ENCODE measurements at regions not wholly inside any gene's neighbourhood (a gene's known extent, or its start where the extent isn't known, plus 50 kb on each side); places are given as distances from the start of the nearest gene placed in this dataset.

DNA sequence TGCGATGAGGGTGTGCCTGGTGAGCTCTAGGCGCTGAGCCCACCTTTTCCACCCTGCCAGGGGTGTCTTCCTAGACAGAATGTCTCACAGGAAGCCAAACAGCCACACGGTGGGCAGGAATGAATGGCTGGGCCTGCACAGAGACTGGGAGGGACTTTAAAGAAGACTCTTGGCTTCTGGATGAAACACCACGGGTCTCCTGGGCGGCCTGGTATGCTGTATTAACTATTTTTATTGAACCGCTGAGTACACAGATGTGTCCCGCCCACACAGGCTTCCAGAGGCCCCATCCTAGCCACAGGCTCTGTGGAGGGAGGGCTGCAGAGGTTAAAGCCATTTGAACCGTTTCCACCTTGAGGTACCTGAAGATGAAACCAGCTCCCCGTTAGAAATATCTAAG is 115.2 kb upstream of the CXCL14 start:
- no peak overlapping the region for H3K4me3 ChIP-seq (ENCODE audit: insufficient read length, low read depth)
- H3K9me3 ChIP-seq (ENCODE audit: insufficient read depth, low read length) = no peaks in the 10 kb centered on the region
- H3K4me1 ChIP-seq (ENCODE audit: insufficient read depth, insufficient read length) = no peaks in the 10 kb centered on the region
- no peak overlapping the region for H3K9ac ChIP-seq (ENCODE audit: insufficient read length, low read depth)
- TF ChIP-seq YY1 (IDR thresholded peaks at IDR 0.05; ENCODE audit: insufficient read depth, insufficient read length) (no peak), SUZ12 (IDR thresholded peaks at IDR 0.05; ENCODE audit: extremely low read depth, insufficient read depth, insufficient read length) (no peak), ZNF274 (IDR thresholded peaks at IDR 0.05; ENCODE audit: low read depth, low read length) (no peak)
- no peaks in the 10 kb centered on the region for H3K36me3 ChIP-seq (ENCODE audit: insufficient read depth, insufficient read length, low read length)
- DNase-seq (ENCODE audit: low read depth, low spot score) = no peak
- no peaks in the 10 kb centered on the region for H3K27me3 ChIP-seq (ENCODE audit: insufficient read depth, insufficient read length)

DNA sequence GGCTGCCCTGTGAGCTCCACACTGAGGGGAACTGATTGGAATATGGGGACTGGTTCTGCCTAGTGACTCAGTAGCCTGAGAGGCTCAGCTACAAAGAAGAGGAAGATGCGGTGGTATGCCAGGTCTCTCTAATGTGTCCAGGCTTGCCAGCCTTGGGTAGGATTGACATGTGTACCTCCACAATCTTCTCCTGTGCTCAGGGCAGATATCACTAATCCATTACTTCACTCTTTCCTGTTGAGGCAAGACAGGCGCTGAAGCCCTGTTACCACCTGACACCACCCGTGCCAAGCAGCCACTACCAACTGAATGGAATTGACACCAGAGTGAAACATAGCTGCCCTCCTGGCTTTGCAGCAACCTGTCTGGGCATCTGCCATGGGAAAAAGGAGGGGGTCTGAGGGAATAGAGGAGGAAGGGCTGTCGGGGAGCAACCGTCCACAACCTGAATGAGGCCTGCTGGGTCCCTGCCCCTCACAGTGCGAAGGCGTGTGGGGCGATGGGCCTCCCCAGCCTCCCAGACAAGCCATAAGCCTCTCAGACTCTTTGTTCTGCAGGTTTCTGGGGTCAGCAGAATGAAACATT is 114.7 kb upstream of the CXCL14 start:
- Histone ChIP-seq H3K36me3 (ENCODE audit: insufficient read depth, insufficient read length, low read length) (no peaks in the 10 kb centered on the region), H3K4me1 (ENCODE audit: insufficient read depth, insufficient read length) (no peaks in the 10 kb centered on the region), H3K4me3 (ENCODE audit: insufficient read length, low read depth) (no peak overlapping the region), H3K9me3 (ENCODE audit: insufficient read depth, low read length) (no peaks in the 10 kb centered on the region), H3K27me3 (ENCODE audit: insufficient read depth, insufficient read length) (no peaks in the 10 kb centered on the region), H3K9ac (ENCODE audit: insufficient read length, low read depth) (no peak overlapping the region)
- no peak for DNase-seq (ENCODE audit: low read depth, low spot score)
- no peak for TF ChIP-seq ZNF274 (IDR thresholded peaks at IDR 0.05; ENCODE audit: low read depth, low read length)
- TF ChIP-seq SUZ12 (IDR thresholded peaks at IDR 0.05; ENCODE audit: extremely low read depth, insufficient read depth, insufficient read length) = no peak
- TF ChIP-seq YY1 (IDR thresholded peaks at IDR 0.05; ENCODE audit: insufficient read depth, insufficient read length) = no peak

DNA sequence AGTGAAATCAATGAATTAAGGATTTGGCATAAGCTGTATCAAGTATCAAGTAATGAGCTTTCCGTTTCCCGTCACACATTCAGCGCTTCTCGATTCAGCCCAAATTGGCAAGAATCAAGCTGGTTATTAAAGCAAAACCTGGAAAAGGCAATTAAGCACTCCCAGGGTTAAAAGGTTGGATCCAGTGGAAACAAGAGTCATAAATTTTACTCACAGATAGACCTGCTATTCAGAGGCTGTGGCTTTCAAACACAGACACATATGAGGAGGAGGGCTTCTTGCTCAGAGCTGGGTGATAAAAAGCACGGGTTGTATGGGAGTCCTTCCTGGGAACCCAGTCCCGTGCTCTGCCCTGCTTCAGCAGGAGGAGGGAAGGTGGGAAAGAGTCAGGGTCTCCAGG is 112.3 kb upstream of the CXCL14 start:
- no peak for DNase-seq (ENCODE audit: low read depth, low spot score)
- Histone ChIP-seq H3K27me3 (ENCODE audit: insufficient read depth, insufficient read length) (no peaks in the 10 kb centered on the region), H3K9ac (ENCODE audit: insufficient read length, low read depth) (no peak overlapping the region), H3K4me3 (ENCODE audit: insufficient read length, low read depth) (no peak overlapping the region), H3K36me3 (ENCODE audit: insufficient read depth, insufficient read length, low read length) (no peaks in the 10 kb centered on the region), H3K9me3 (ENCODE audit: insufficient read depth, low read length) (no peaks in the 10 kb centered on the region), H3K4me1 (ENCODE audit: insufficient read depth, insufficient read length) (no peaks in the 10 kb centered on the region)
- TF ChIP-seq SUZ12 (IDR thresholded peaks at IDR 0.05; ENCODE audit: extremely low read depth, insufficient read depth, insufficient read length) (no peak), ZNF274 (IDR thresholded peaks at IDR 0.05; ENCODE audit: low read depth, low read length) (no peak), YY1 (IDR thresholded peaks at IDR 0.05; ENCODE audit: insufficient read depth, insufficient read length) (no peak)

DNA sequence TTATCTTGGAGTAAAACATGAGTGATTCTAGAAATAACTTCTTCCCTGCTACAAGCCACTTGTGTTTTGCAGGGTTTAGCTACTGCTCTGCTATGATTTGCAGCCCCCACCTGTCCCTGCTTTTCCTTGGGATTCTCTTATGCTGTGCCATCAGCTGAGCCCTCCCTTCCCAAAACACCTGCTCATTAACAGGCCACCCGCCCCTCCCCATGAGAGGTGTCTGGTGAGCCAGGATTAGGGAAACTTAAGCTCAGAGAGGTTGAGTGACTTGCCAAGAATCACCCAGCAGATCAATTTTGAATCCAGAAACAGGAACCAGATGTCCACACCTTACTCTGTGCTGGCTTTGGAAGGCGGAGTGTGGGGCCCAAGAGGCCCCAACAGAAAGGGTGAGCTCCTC is 111.7 kb upstream of the CXCL14 start:
- Histone ChIP-seq H3K9me3 (ENCODE audit: insufficient read depth, low read length) (no peaks in the 10 kb centered on the region), H3K27me3 (ENCODE audit: insufficient read depth, insufficient read length) (no peaks in the 10 kb centered on the region), H3K9ac (ENCODE audit: insufficient read length, low read depth) (no peak overlapping the region), H3K36me3 (ENCODE audit: insufficient read depth, insufficient read length, low read length) (no peaks in the 10 kb centered on the region), H3K4me3 (ENCODE audit: insufficient read length, low read depth) (no peak overlapping the region), H3K4me1 (ENCODE audit: insufficient read depth, insufficient read length) (no peaks in the 10 kb centered on the region)
- no peak for DNase-seq (ENCODE audit: low read depth, low spot score)
- no peak for TF ChIP-seq YY1 (IDR thresholded peaks at IDR 0.05; ENCODE audit: insufficient read depth, insufficient read length)
- TF ChIP-seq SUZ12 (IDR thresholded peaks at IDR 0.05; ENCODE audit: extremely low read depth, insufficient read depth, insufficient read length) = no peak

DNA sequence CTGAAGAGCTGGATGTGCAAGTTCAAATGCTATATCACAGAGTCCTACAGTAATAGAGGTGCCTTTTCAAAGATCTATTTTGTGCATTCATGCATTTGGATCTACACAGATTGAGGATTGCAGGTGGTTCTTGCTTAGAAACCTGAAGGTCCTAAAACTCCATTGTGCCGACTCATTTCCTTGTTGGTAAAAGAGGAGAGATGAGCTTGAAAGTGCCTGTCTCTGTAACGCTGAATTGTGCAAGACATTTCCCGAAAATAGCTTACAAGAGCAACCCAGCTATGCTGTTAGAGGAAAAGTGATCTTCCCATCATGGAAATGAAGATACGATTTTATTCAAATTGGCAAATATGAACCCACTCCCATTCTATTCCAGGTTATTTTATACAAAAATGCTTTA is 110.7 kb upstream of the CXCL14 start:
- H3K36me3 ChIP-seq (ENCODE audit: insufficient read depth, insufficient read length, low read length) = no peaks in the 10 kb centered on the region
- TF ChIP-seq ZNF274 (IDR thresholded peaks at IDR 0.05; ENCODE audit: low read depth, low read length) = no peak
- TF ChIP-seq SUZ12 (IDR thresholded peaks at IDR 0.05; ENCODE audit: extremely low read depth, insufficient read depth, insufficient read length) = no peak
- TF ChIP-seq YY1 (IDR thresholded peaks at IDR 0.05; ENCODE audit: insufficient read depth, insufficient read length) = no peak
- H3K9ac ChIP-seq (ENCODE audit: insufficient read length, low read depth) = no peak overlapping the region
- H3K4me1 ChIP-seq (ENCODE audit: insufficient read depth, insufficient read length) = no peaks in the 10 kb centered on the region
- no peaks in the 10 kb centered on the region for H3K27me3 ChIP-seq (ENCODE audit: insufficient read depth, insufficient read length)
- H3K4me3 ChIP-seq (ENCODE audit: insufficient read length, low read depth) = no peak overlapping the region
- no peak for DNase-seq (ENCODE audit: low read depth, low spot score)
- no peaks in the 10 kb centered on the region for H3K9me3 ChIP-seq (ENCODE audit: insufficient read depth, low read length)

DNA sequence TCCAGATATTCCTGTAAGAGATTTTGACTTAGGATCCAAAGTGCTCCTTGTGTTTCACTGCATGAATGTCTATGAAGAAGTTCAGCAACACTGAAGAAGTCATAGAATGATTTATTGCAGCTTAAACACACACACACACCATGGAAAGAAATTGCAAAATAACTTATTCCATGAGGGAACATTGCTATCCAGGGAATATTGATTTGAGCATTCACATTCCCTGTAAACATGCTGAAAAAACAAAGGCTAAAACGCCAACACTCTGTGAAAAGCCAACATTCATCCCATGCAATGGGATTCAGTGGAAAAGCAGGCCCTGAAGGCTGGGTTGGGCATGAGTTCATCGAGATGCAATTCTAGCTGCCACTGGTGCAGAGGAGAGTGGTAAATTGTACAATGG is 109.6 kb upstream of the CXCL14 start:
- no peaks in the 10 kb centered on the region for H3K9me3 ChIP-seq (ENCODE audit: insufficient read depth, low read length)
- H3K36me3 ChIP-seq (ENCODE audit: insufficient read depth, insufficient read length, low read length) = no peaks in the 10 kb centered on the region
- TF ChIP-seq YY1 (IDR thresholded peaks at IDR 0.05; ENCODE audit: insufficient read depth, insufficient read length) (no peak), ZNF274 (IDR thresholded peaks at IDR 0.05; ENCODE audit: low read depth, low read length) (no peak), SUZ12 (IDR thresholded peaks at IDR 0.05; ENCODE audit: extremely low read depth, insufficient read depth, insufficient read length) (no peak)
- no peaks in the 10 kb centered on the region for H3K4me1 ChIP-seq (ENCODE audit: insufficient read depth, insufficient read length)
- DNase-seq (ENCODE audit: low read depth, low spot score) = no peak
- no peak overlapping the region for H3K9ac ChIP-seq (ENCODE audit: insufficient read length, low read depth)
- no peak overlapping the region for H3K4me3 ChIP-seq (ENCODE audit: insufficient read length, low read depth)
- no peaks in the 10 kb centered on the region for H3K27me3 ChIP-seq (ENCODE audit: insufficient read depth, insufficient read length)

DNA sequence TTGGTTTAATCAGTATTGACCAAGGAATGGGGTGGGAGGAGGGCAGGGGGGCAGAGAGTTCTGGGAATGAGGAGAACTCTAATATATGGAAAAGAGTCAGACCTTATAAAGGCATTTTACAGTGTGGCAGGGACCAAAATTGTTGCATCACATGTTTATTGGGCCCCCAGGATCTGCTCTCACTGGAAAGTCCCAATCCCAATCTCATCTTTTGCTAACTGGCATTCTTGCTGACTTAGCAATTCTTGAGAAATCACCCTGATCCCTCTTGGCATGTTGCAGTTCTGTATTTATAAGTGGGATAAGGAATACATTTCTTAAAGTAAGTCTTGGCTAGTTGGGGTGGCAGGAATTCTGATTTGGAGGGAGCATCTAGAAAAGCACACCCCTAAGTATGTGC is 104.4 kb upstream of the CXCL14 start:
- H3K27me3 ChIP-seq (ENCODE audit: insufficient read depth, insufficient read length) = no peaks in the 10 kb centered on the region
- no peaks in the 10 kb centered on the region for H3K4me1 ChIP-seq (ENCODE audit: insufficient read depth, insufficient read length)
- H3K9me3 ChIP-seq (ENCODE audit: insufficient read depth, low read length) = no peaks in the 10 kb centered on the region
- TF ChIP-seq ZNF274 (IDR thresholded peaks at IDR 0.05; ENCODE audit: low read depth, low read length) (no peak), SUZ12 (IDR thresholded peaks at IDR 0.05; ENCODE audit: extremely low read depth, insufficient read depth, insufficient read length) (no peak), YY1 (IDR thresholded peaks at IDR 0.05; ENCODE audit: insufficient read depth, insufficient read length) (no peak)
- no peak for DNase-seq (ENCODE audit: low read depth, low spot score)
- H3K36me3 ChIP-seq (ENCODE audit: insufficient read depth, insufficient read length, low read length) = no peaks in the 10 kb centered on the region
- H3K4me3 ChIP-seq (ENCODE audit: insufficient read length, low read depth) = no peak overlapping the region
- H3K9ac ChIP-seq (ENCODE audit: insufficient read length, low read depth) = no peak overlapping the region

Data from NT2/D1 (cell line).